Fibroblast of mammary gland (primary cell): ENCODE measurements at regions not wholly inside any gene's neighbourhood (a gene's known extent, or its start where the extent isn't known, plus 50 kb on each side); places are given as distances from the start of the nearest gene placed in this dataset.

Source experiments
- DNase-seq: peaks from one replicate; pipeline ENCODE4 v3.0.0-alpha.2; 2010; ENCODE audit warnings: low read depth
- H3K4me3 ChIP-seq: 2 replicates; pipeline ENCODE4 v1.5.1; 2011; ENCODE audit warnings: low read depth, mild to moderate bottlenecking, low read length, moderate library complexity; ENCODE audit not compliant: control insufficient read depth
- CTCF ChIP-seq: conservative IDR thresholded peaks from 2 replicates; pipeline ENCODE4 v1.5.1; 2011; ENCODE audit warnings: low read depth, low read length, inconsistent platforms; ENCODE audit not compliant: control insufficient read depth, insufficient read depth

GRCh38 chr1:81330111-81330510 lies 470.6 kb upstream of the ADGRL2 start:
- TF ChIP-seq CTCF: no peak
- no peak for DNase-seq
- no peak overlapping the region for H3K4me3 ChIP-seq

GRCh38 chr1:81329041-81329440 lies 471.7 kb upstream of the ADGRL2 start:
- no peak for DNase-seq
- TF ChIP-seq CTCF: no peak
- H3K4me3 ChIP-seq: no peak overlapping the region

- DNase-seq: no peak
- no peak overlapping the region for H3K4me3 ChIP-seq
- TF ChIP-seq CTCF: no peak
Measured at GRCh38 chr1:81327743-81328142, 473.0 kb upstream of the ADGRL2 start.

GRCh38 chr1:81327103-81327710 lies 473.5 kb upstream of the ADGRL2 start:
- no peak for DNase-seq
- H3K4me3 ChIP-seq: no peak overlapping the region
- no peak for TF ChIP-seq CTCF

GRCh38 chr1:81326212-81326611 lies 474.5 kb upstream of the ADGRL2 start:
- H3K4me3 ChIP-seq: no peak overlapping the region
- DNase-seq: no peak
- no peak for TF ChIP-seq CTCF

GRCh38 chr1:81325397-81325796 lies 475.3 kb upstream of the ADGRL2 start:
- H3K4me3 ChIP-seq: no peak overlapping the region
- DNase-seq: no peak
- TF ChIP-seq CTCF: no peak

GRCh38 chr1:81323862-81324261 lies 476.9 kb upstream of the ADGRL2 start:
- no peak for TF ChIP-seq CTCF

More at GRCh38 chr1:81323862-81324261, 476.9 kb upstream of the ADGRL2 start:
- no peak overlapping the region for H3K4me3 ChIP-seq
- no peak for DNase-seq
